Activated CD8-positive, alpha-beta memory T cell treated with anti-CD3 and anti-CD28 coated beads for 1 hour (primary cell): ENCODE measurements at regions not wholly inside any gene's neighbourhood (a gene's known extent, or its start where the extent isn't known, plus 50 kb on each side); places are given as distances from the start of the nearest gene placed in this dataset.

Experiments used
- DNase-seq, 2 donors: peaks; one replicate each; pipeline ENCODE4 v3.0.0-alpha.2; 2020; ENCODE audit warnings: low read depth in 1 of 2; ENCODE audit errors: extremely low read depth in 1 of 2

DNA sequence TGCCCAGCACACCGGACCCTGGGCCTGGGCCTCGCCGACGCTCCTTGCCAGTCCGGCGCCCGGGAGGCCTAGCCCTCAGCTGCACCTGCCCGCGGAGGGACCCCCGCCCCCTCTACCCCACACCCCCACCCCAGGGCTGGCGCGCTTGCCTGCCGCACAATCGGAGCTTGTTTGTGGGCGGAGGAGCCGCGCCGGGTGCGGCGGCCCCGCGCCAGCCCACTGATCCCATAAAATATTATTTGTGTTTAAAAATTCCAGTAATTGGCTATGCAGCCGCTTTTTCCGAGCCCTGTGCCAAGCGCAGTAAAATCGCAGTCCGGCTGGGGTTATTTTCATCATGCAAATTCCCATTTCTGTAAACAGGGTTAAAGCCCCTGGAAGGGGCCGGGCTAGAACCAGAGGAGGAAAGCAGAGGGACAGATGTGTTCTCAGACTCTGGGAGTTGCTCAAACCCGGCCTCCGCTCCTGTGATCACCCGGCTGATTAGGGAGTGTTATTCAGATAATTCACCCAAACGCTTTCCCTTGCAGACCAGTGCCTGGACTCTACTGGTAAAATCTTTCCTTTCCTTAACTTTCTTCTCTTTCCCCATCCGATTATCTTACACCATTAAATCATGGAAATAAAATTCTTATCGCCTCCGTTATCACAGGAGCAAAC is 93.1 kb downstream of the NCR2 start:
- no peak for DNase-seq

DNA sequence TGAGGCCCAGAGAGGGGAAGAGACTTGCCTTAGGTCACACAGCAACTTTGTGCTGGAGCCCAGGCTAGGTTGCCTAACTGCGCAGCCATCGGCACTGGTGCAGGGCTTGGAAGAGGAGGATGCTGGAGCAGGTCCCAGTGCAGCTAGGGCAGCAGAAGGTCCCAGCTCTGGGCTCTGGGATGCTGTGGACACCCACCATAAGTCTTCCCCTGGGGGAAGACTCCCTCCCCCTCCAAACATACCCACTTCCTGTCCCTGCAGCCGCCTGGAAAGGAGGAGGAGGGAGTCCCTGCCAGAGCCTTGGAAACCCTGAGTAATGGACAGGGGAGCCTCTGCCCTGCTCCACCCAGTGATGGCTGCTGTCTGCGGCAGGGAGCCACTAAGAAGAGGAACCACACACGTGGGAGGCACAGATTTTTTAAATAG is 93.6 kb downstream of the NCR2 start:
- DNase-seq, result no peak

GRCh38 chr6:41429506-41430504 is 94.4 kb downstream of the NCR2 start:
- DNase-seq, result no peak

DNA sequence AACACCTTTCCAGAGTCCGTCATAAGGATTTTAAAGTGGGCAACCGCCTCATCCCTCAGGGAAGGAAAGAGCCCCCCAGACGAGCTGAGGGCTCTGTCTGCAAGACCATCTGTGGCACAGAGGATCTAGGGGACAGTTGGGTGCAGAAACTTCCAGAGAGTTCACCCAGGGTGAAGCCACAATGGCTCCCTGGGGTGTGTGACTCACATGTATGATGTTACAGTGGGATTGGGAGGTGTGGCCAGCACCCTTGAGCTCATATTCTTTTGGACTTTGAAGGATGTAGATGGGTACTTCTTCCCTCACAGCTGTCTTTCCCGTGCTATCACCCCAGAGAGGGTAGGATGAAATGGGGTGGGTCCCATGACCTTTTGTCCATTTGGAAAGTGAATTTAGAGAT is 95.5 kb downstream of the NCR2 start:
- DNase-seq, result no peak

- no peak for DNase-seq
Measured at GRCh38 chr6:41432280-41432679, 96.9 kb downstream of the NCR2 start.

DNA sequence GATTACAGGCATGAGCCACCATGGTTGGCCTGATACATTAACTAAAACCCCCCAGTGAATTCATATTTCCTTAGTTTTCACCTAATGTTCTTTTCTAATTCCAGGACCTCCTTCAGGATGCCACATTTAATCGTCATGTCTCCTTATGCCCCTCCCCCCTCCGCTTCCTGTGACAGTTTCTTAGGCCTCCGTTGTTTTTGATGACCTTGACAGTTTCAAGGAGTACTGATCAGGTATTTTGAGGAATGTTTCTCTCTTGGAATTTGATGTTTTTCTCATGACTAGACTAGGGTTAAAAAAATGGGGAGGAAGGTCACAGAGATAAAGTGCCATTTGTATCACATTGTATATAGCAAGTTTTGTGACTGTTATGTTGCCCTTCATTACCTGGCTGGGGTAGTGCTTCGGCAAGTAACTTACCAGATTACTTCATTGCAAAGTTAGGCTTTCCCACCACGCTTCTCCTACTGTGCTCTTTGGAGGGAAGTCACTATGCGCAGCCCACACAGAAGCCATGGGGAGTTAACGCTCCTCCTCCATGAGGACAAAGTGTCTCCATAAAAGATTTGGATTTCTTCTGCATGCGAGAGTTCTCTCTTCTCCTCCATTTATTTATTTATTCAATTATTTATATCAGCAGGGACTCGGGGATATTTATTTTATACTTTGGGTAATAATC is 99.5 kb downstream of the NCR2 start:
- DNase-seq, result no peak

- no peak for DNase-seq
Measured at GRCh38 chr6:41437604-41438003, 102.2 kb downstream of the NCR2 start.

DNA sequence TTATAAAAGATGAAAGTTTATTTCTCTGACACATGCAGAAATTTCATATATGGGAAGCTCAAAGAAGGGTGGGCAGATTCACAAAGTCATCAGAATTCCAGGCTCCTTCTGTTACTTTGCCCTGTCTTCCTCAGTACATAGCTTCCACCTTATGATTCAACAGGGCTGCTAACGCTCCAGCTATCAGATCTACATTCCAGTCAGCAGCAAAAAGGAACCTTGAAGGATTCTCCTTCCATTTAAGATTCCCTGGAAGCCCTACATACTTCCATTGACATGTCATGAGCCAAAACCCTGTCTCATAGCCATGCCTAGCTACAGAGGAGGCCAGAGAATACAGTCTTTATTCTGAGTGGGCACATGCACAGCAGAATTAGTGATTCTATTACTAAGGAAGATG is 103.3 kb downstream of the NCR2 start:
- no peak for DNase-seq

DNA sequence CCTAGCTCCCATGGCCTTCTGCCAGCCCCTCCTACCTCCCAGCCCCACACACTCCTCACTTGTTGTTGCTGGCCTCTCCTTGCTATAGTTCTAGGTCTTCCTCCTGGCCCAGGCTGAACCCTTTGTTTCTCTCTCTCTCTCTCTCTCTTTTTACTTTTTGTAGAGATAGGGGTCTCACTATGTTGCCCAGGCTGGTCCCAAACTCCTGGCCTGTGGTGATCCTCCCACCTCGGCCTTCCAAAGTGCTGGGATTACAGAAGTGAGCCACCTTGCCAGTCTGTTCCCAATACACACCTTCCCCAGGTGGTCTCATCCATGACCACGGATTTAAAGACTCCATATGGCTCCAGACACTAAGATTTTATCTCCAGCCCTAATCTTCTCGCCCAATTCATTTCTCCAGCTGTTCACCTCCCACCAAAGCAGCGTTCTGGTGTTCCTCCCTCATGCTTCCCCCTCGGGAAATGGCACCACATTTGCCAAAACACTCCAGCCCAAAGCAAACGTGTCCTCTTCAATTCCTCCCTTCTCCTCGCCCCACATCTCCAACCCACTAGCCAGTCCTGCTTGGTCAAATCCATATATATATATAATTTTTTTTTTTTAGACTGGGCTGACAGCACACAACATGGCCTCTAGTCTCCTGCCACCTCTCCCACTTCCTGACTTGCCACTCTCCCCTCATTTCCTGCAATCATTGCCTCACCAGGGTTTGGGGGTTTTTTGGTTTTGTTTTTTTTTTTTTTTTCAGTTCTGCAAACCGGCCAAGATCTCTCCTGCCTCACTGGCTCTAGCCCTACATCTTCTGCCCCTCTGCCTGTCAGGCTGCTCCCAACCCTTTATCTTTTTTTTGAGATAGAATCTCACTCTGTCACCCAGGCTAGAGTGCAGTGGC is 104.4 kb downstream of the NCR2 start:
- no peak for DNase-seq

DNA sequence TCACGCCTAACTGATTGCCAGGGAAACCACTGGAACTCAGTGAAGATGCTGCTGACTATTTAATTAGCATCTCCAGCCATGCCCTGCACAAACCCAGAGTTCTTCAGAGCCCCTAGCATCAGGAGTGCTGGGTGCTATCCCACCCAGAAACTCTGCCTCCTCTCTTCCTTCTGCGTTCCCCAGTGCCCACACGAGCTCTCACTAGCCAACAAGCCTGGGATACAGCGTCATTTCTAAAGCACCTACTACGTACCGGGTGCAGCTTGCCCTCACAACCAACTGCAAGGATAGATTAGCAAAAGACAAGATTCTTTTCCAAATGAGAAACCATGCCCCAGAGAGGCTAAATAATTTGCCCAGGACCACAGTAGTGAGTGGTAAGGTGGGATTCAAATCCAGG is 105.2 kb upstream of the FOXP4 start:
- no peak for DNase-seq

- DNase-seq, result no peak
Measured at GRCh38 chr6:41441598-41442351, 104.4 kb upstream of the FOXP4 start.

GRCh38 chr6:41442352-41442672 is 103.9 kb upstream of the FOXP4 start:
- no peak for DNase-seq

DNA sequence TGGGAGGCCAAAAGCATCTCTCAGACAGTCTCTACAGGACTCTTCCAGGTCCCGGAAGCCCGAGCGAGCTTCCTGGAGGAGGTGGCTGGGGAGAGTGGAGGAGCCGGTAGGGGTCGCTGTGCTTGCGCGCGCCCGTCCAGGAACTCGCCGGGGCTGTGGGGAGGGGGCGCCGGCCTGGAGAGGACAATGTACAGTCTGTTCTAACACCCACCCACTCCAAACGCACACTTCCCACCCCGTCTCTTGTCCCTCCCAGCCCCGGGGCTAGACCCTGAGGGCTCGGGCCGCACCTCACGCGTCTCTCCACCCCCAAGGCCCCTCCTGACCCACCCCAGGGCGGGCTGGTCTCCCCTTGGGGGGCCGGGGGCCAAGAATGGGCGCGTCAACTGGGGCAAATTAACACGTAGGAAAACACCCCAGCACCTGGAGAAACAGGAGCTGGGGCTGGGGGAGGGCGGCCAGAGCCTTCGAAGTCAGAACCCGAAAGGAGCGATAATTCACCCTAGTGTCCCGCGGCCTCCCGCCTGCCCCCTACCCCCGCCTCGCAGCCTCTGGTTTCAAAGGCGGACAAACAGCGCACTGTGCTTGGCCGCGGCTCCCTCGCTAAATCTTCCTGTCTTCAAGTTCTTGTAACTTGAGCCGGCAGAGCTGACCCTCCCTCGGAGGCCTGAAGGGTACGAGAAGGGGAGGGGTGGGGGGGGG is 103.2 kb upstream of the FOXP4 start:
- DNase-seq, result no peak

DNA sequence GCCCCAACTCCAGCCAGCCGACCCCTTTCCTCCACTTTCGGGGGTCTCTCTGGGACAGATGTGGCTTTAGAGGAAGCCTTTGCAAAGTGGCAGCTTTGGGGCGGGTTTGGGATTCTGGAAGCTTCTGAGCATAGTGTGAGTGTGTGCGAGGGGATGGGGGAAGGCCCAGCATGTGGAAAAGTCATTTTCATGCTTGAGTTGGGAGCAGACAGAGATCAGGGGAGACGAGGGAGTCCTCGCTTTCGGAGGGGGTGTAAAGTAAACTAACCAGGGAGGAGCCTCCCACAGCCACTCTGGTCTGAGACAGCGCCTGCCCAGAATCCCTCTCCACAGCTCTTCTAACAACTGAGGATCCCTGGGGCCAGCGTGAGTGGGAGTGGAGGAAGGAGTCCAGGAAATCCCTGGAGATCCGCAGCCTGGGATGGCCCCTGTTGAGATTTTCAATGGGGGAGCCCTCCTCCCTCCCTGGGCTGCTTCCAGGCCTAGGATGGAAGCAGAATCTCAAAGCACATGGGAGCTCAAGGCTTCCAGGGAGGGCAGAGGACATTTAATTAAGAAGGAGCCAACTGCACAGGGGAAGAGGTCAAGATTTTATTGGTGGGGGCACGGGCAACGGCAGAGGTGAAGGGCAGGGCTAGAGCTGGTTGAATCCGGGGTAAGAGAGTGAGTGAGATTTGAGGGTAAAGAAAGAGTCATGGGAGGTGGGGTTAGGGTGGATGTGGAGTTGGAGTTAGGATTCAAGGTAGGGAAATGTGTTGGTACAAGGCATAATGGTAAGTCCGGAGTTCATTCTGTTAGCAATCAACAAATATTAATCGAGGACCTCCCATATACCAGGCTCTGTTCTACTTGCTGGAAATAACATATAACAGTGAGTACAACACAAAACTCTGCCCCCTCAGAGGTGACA is 102.3 kb upstream of the FOXP4 start:
- no peak for DNase-seq

DNA sequence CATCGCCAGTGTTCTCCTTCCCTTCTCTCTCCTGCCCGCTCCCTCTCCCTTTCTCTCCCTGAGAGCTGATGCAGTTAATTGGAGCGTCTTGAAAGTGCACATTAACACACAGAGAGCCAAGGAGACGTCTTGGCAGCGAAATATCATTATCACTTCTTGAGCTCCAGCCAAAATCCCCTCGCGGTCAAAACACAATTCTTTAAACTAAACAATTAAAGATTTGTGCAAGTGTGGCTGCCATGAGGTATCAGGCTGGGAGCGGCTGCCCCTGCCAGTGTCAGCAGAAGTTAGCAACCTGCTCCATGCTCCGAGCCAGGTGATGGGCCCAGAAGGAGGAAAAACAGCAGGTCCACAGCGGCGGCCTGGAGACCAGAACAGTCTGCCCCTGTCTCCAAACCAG is 100.9 kb upstream of the FOXP4 start:
- no peak for DNase-seq

DNA sequence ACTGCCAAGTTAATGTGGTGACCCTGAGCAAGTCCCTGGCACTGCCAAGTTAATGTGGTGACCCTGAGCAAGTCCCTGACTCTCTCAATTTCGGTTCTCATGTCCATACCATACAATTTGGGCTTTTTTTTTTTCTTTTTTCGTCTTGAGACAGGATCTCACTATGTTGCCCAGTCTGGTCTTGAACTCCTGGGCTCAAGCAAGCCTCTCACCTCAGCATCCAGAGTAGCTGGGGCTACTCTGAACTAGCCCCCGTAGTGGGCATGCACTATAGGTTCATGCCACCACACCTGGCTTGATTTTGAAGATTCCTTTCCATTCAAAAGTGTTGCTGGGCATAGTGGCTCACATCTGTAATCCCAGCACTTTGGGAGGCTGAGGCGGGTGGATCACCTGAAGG is 100.0 kb upstream of the FOXP4 start:
- no peak for DNase-seq

DNA sequence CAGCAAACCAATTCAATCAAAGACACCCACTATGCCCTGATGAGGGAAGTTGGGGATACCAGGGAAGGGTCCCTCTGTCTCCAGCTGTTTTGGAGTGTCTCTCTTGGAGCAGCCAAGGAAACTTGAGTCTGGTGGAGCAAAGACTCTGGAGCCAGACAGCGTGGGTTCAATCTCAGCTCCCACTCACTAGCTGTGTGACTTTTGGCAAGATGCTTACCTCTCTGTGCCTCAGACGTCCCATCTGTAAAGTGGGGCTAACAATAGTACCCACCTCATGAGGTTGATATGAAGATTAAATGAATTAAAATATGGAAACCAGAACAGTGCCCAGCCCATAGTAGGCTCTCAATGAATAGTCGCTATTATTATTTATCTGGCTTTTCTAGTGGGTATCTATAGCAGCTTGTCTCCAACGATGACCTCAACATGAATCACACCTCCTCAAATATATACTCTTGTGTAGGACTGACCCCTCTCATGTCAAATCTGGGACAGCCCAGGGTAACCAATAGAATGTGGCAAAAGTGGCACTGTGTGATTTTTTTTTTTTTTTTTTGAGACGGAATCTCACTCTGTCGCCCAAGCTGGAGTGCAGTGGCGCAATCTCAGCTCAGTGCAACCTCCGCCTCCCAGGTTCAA is 99.2 kb upstream of the FOXP4 start:
- DNase-seq, result no peak

- DNase-seq, result no peak
Measured at GRCh38 chr6:41448256-41448655, 97.9 kb upstream of the FOXP4 start.
